ENCODE measurements at regions not wholly inside any gene's neighbourhood (a gene's known extent, or its start where the extent isn't known, plus 50 kb on each side); places are given as distances from the start of the nearest gene placed in this dataset.

GRCh38 chr2:128805237-128805636 lies 486.6 kb upstream of the HS6ST1 start:
- 35% methylated on average over 2 of the region's 2 CpGs for WGBS (ENCODE audit: insufficient coverage, low coverage, low lambda C conversion rate, missing lambda C conversion rate)
- no peaks in the 10 kb centered on the region for H3K9me3 ChIP-seq
- no peaks in the 10 kb centered on the region for H3K36me3 ChIP-seq
- intact Hi-C loops (cut with DNase I), result no loop called here
- TF ChIP-seq CTCF (IDR thresholded peaks at IDR 0.05) (no peak), POLR2A (IDR thresholded peaks at IDR 0.05) (no peak)
- no peaks in the 10 kb centered on the region for H3K27me3 ChIP-seq
- DNase-seq, result no peak
- H3K27ac ChIP-seq, result no peak overlapping the region
- ATAC-seq, result no peak
- H3K4me1 ChIP-seq, result no peaks in the 10 kb centered on the region
- no peak overlapping the region for H3K4me3 ChIP-seq

- no peaks in the 10 kb centered on the region for H3K9me3 ChIP-seq
- H3K4me3 ChIP-seq, result no peak overlapping the region
- H3K27ac ChIP-seq, result no peak overlapping the region
- no peak for DNase-seq
- no peak for TF ChIP-seq POLR2A (IDR thresholded peaks at IDR 0.05)
- TF ChIP-seq CTCF (IDR thresholded peaks at IDR 0.05), result no peak
- H3K4me1 ChIP-seq, result no peaks in the 10 kb centered on the region
- intact Hi-C loops (cut with DNase I), result no loop called here
- no peak for ATAC-seq
- H3K36me3 ChIP-seq, result no peaks in the 10 kb centered on the region
- WGBS (ENCODE audit: insufficient coverage, low coverage, low lambda C conversion rate, missing lambda C conversion rate), result 53% methylated on average over 2 of the region's 2 CpGs
- H3K27me3 ChIP-seq, result no peaks in the 10 kb centered on the region
Measured at GRCh38 chr2:128805918-128806317, 487.2 kb upstream of the HS6ST1 start.

GRCh38 chr2:128807317-128807716 lies 488.6 kb upstream of the HS6ST1 start:
- Histone ChIP-seq H3K4me1 (no peaks in the 10 kb centered on the region), H3K36me3 (no peaks in the 10 kb centered on the region), H3K27me3 (no peaks in the 10 kb centered on the region), H3K9me3 (no peaks in the 10 kb centered on the region), H3K4me3 (no peak overlapping the region), H3K27ac (no peak overlapping the region)
- ATAC-seq (no peak), DNase-seq (no peak)
- intact Hi-C loops (cut with DNase I), result no loop called here
- TF ChIP-seq CTCF (IDR thresholded peaks at IDR 0.05) (no peak), POLR2A (IDR thresholded peaks at IDR 0.05) (no peak)
- WGBS (ENCODE audit: insufficient coverage, low coverage, low lambda C conversion rate, missing lambda C conversion rate), result 75% methylated on average over 1 of the region's 1 CpG

- no peaks in the 10 kb centered on the region for H3K36me3 ChIP-seq
- no peaks in the 10 kb centered on the region for H3K27me3 ChIP-seq
- H3K4me1 ChIP-seq, result no peaks in the 10 kb centered on the region
- ATAC-seq, result no peak
- intact Hi-C loops (cut with DNase I), result no loop called here
- no peaks in the 10 kb centered on the region for H3K9me3 ChIP-seq
- peak in 1 of 3 donors; percentile 27 for DNase-seq
- no peak overlapping the region for H3K27ac ChIP-seq
- H3K4me3 ChIP-seq, result no peak overlapping the region
- TF ChIP-seq CTCF (IDR thresholded peaks at IDR 0.05) (no peak), POLR2A (IDR thresholded peaks at IDR 0.05) (no peak)
- WGBS (ENCODE audit: insufficient coverage, low coverage, low lambda C conversion rate, missing lambda C conversion rate), result 69% methylated on average over 4 of the region's 5 CpGs
Measured at GRCh38 chr2:128808462-128809258, 490.0 kb upstream of the HS6ST1 start.

Data from right lobe of liver (tissue), 6 donors.